ENCODE measurements at regions not wholly inside any gene's neighbourhood (a gene's known extent, or its start where the extent isn't known, plus 50 kb on each side); places are given as distances from the start of the nearest gene placed in this dataset.
"Not testable (repeated sequence)": the region's sequence is repeated elsewhere in the genome, so short reads cannot be mapped to it uniquely, and the experiment has no call there.

GRCh38 chr22:47512617-47513016 lies 750.2 kb downstream of the TBC1D22A start:
- no peaks in the 10 kb centered on the region for H3K36me3 ChIP-seq (replicated peaks; ENCODE audit: control insufficient read depth, insufficient read depth, low read length)
- H3K4me3 ChIP-seq (ENCODE audit: insufficient read depth, low read depth, low read length), result no peak overlapping the region
- DNase-seq, result no peak
- no peaks in the 10 kb centered on the region for H3K27me3 ChIP-seq (ENCODE audit: control insufficient read depth, insufficient read depth, low read length)

- no peaks in the 10 kb centered on the region for H3K36me3 ChIP-seq (replicated peaks; ENCODE audit: control insufficient read depth, insufficient read depth, low read length)
- no peak overlapping the region for H3K4me3 ChIP-seq (ENCODE audit: insufficient read depth, low read depth, low read length)
Measured at GRCh38 chr22:47504962-47505361, 742.5 kb downstream of the TBC1D22A start.

GRCh38 chr22:47498969-47499495 lies 736.6 kb downstream of the TBC1D22A start:
- no peak for DNase-seq
- Histone ChIP-seq H3K36me3 (replicated peaks; ENCODE audit: control insufficient read depth, insufficient read depth, low read length) (no peaks in the 10 kb centered on the region), H3K4me3 (ENCODE audit: insufficient read depth, low read depth, low read length) (no peak overlapping the region), H3K27me3 (ENCODE audit: control insufficient read depth, insufficient read depth, low read length) (no peaks in the 10 kb centered on the region)

More at GRCh38 chr22:47504962-47505361, 742.5 kb downstream of the TBC1D22A start:
- DNase-seq, result no peak
- no peaks in the 10 kb centered on the region for H3K27me3 ChIP-seq (ENCODE audit: control insufficient read depth, insufficient read depth, low read length)

GRCh38 chr22:47497666-47498065 lies 735.2 kb downstream of the TBC1D22A start:
- Histone ChIP-seq H3K27me3 (ENCODE audit: control insufficient read depth, insufficient read depth, low read length) (no peaks in the 10 kb centered on the region), H3K36me3 (replicated peaks; ENCODE audit: control insufficient read depth, insufficient read depth, low read length) (no peaks in the 10 kb centered on the region), H3K4me3 (ENCODE audit: insufficient read depth, low read depth, low read length) (no peak overlapping the region)
- no peak for DNase-seq

GRCh38 chr22:47495110-47495509 lies 732.7 kb downstream of the TBC1D22A start:
- DNase-seq, result no peak
- H3K36me3 ChIP-seq (replicated peaks; ENCODE audit: control insufficient read depth, insufficient read depth, low read length), result no peaks in the 10 kb centered on the region
- no peaks in the 10 kb centered on the region for H3K27me3 ChIP-seq (ENCODE audit: control insufficient read depth, insufficient read depth, low read length)
- no peak overlapping the region for H3K4me3 ChIP-seq (ENCODE audit: insufficient read depth, low read depth, low read length)

- not testable (repeated sequence) for DNase-seq; H3K27me3 ChIP-seq (ENCODE audit: control insufficient read depth, insufficient read depth, low read length); H3K36me3 ChIP-seq (replicated peaks; ENCODE audit: control insufficient read depth, insufficient read depth, low read length); H3K4me3 ChIP-seq (ENCODE audit: insufficient read depth, low read depth, low read length)
Measured at GRCh38 chr22:47488131-47488530, 725.7 kb downstream of the TBC1D22A start.

GRCh38 chr22:47486569-47487312 lies 724.3 kb downstream of the TBC1D22A start:
- no peak for DNase-seq
- Histone ChIP-seq H3K36me3 (replicated peaks; ENCODE audit: control insufficient read depth, insufficient read depth, low read length) (no peaks in the 10 kb centered on the region), H3K4me3 (ENCODE audit: insufficient read depth, low read depth, low read length) (no peak overlapping the region), H3K27me3 (ENCODE audit: control insufficient read depth, insufficient read depth, low read length) (no peaks in the 10 kb centered on the region)

- Histone ChIP-seq H3K36me3 (replicated peaks; ENCODE audit: control insufficient read depth, insufficient read depth, low read length) (no peaks in the 10 kb centered on the region), H3K4me3 (ENCODE audit: insufficient read depth, low read depth, low read length) (no peak overlapping the region), H3K27me3 (ENCODE audit: control insufficient read depth, insufficient read depth, low read length) (no peaks in the 10 kb centered on the region)
- no peak for DNase-seq
Measured at GRCh38 chr22:47484960-47485569, 722.6 kb downstream of the TBC1D22A start.

- no peak for DNase-seq
- H3K36me3 ChIP-seq (replicated peaks; ENCODE audit: control insufficient read depth, insufficient read depth, low read length), result no peaks in the 10 kb centered on the region
- H3K27me3 ChIP-seq (ENCODE audit: control insufficient read depth, insufficient read depth, low read length), result no peaks in the 10 kb centered on the region
- H3K4me3 ChIP-seq (ENCODE audit: insufficient read depth, low read depth, low read length), result no peak overlapping the region
Measured at GRCh38 chr22:47476231-47476630, 713.8 kb downstream of the TBC1D22A start.

GRCh38 chr22:47474895-47475294 lies 712.4 kb downstream of the TBC1D22A start:
- no peaks in the 10 kb centered on the region for H3K36me3 ChIP-seq (replicated peaks; ENCODE audit: control insufficient read depth, insufficient read depth, low read length)
- no peak for DNase-seq
- H3K4me3 ChIP-seq (ENCODE audit: insufficient read depth, low read depth, low read length), result no peak overlapping the region
- no peaks in the 10 kb centered on the region for H3K27me3 ChIP-seq (ENCODE audit: control insufficient read depth, insufficient read depth, low read length)

- Histone ChIP-seq H3K27me3 (ENCODE audit: control insufficient read depth, insufficient read depth, low read length) (no peaks in the 10 kb centered on the region), H3K36me3 (replicated peaks; ENCODE audit: control insufficient read depth, insufficient read depth, low read length) (no peaks in the 10 kb centered on the region), H3K4me3 (ENCODE audit: insufficient read depth, low read depth, low read length) (no peak overlapping the region)
- no peak for DNase-seq
Measured at GRCh38 chr22:47474464-47474863, 712.0 kb downstream of the TBC1D22A start.

GRCh38 chr22:47472636-47473035 lies 710.2 kb downstream of the TBC1D22A start:
- Histone ChIP-seq H3K27me3 (ENCODE audit: control insufficient read depth, insufficient read depth, low read length) (no peaks in the 10 kb centered on the region), H3K36me3 (replicated peaks; ENCODE audit: control insufficient read depth, insufficient read depth, low read length) (no peaks in the 10 kb centered on the region), H3K4me3 (ENCODE audit: insufficient read depth, low read depth, low read length) (no peak overlapping the region)
- DNase-seq, result no peak

- Histone ChIP-seq H3K4me3 (ENCODE audit: insufficient read depth, low read depth, low read length) (no peak overlapping the region), H3K36me3 (replicated peaks; ENCODE audit: control insufficient read depth, insufficient read depth, low read length) (no peaks in the 10 kb centered on the region), H3K27me3 (ENCODE audit: control insufficient read depth, insufficient read depth, low read length) (no peaks in the 10 kb centered on the region)
- DNase-seq, result no peak
Measured at GRCh38 chr22:47471406-47471805, 709.0 kb downstream of the TBC1D22A start.

GRCh38 chr22:47465809-47466208 lies 703.4 kb downstream of the TBC1D22A start:
- Histone ChIP-seq H3K36me3 (replicated peaks; ENCODE audit: control insufficient read depth, insufficient read depth, low read length) (no peaks in the 10 kb centered on the region), H3K27me3 (ENCODE audit: control insufficient read depth, insufficient read depth, low read length) (no peaks in the 10 kb centered on the region), H3K4me3 (ENCODE audit: insufficient read depth, low read depth, low read length) (no peak overlapping the region)
- no peak for DNase-seq

- Histone ChIP-seq H3K36me3 (replicated peaks; ENCODE audit: control insufficient read depth, insufficient read depth, low read length) (no peaks in the 10 kb centered on the region), H3K27me3 (ENCODE audit: control insufficient read depth, insufficient read depth, low read length) (no peaks in the 10 kb centered on the region), H3K4me3 (ENCODE audit: insufficient read depth, low read depth, low read length) (no peak overlapping the region)
- DNase-seq, result no peak
Measured at GRCh38 chr22:47465222-47465621, 702.8 kb downstream of the TBC1D22A start.

All from H7 (cell line).